NB4 (cell line): ENCODE measurements at regions not wholly inside any gene's neighbourhood (a gene's known extent, or its start where the extent isn't known, plus 50 kb on each side); places are given as distances from the start of the nearest gene placed in this dataset.

ENCODE experiments used
- MYC ChIP-seq: IDR thresholded peaks from 2 replicates; pipeline ENCODE4 v1.6.1; 2011; ENCODE audit warnings: low read depth, low read length
- POLR2A ChIP-seq: IDR thresholded peaks from 2 replicates; pipeline ENCODE4 v1.6.1; 2011; ENCODE audit warnings: mild to moderate bottlenecking; ENCODE audit not compliant: insufficient read length; ENCODE audit errors: extremely low read depth
- TF ChIP-seq, protein P1 (sequence below): IDR thresholded peaks from 2 replicates; pipeline ENCODE4 v1.6.1; 2011; ENCODE audit warnings: low read depth, low read length
- TF ChIP-seq, protein P2 (sequence below): IDR thresholded peaks from one replicate; pipeline ENCODE4 v1.5.1; 2012; ENCODE audit warnings: low read depth, low read length

DNA sequence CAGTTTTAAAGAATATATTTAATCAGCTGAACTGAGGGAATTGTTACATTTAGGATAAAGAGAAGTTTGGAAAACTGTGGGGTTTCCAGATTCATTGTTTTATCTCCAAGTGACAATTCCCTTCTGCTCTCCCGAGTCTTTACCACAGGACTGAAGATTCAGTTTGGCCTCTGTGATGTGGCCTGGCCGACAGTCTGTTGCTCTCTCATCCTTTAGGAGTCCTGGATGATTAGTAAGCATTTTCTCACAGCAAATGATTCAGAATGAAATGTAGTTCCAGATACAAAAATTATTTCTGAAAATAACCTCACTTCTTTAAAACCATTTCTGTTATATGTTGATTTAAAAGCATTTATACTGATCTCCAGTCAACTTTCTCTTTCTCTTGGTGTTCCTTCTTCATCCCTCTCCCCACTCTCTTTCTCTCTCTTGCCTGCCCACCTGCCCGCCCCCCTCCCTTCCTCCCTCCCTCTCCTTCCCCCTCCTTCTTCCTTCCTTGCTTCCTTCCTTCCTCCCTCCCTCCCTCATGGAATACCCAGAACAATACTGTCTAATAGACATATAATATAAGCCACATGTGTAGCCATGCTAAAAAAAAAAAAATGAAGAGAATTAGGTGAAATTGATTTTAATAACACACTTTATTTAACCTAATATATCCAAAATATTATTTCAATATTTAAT lies 254.9 kb downstream of the PRL start:
- TF ChIP-seq, protein P1, sequence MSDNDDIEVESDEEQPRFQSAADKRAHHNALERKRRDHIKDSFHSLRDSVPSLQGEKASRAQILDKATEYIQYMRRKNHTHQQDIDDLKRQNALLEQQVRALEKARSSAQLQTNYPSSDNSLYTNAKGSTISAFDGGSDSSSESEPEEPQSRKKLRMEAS, result no peak
- TF ChIP-seq, protein P2, sequence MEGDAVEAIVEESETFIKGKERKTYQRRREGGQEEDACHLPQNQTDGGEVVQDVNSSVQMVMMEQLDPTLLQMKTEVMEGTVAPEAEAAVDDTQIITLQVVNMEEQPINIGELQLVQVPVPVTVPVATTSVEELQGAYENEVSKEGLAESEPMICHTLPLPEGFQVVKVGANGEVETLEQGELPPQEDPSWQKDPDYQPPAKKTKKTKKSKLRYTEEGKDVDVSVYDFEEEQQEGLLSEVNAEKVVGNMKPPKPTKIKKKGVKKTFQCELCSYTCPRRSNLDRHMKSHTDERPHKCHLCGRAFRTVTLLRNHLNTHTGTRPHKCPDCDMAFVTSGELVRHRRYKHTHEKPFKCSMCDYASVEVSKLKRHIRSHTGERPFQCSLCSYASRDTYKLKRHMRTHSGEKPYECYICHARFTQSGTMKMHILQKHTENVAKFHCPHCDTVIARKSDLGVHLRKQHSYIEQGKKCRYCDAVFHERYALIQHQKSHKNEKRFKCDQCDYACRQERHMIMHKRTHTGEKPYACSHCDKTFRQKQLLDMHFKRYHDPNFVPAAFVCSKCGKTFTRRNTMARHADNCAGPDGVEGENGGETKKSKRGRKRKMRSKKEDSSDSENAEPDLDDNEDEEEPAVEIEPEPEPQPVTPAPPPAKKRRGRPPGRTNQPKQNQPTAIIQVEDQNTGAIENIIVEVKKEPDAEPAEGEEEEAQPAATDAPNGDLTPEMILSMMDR, result no peak
- TF ChIP-seq POLR2A, result no peak
- TF ChIP-seq MYC, result no peak
